ENCODE measurements at regions not wholly inside any gene's neighbourhood (a gene's known extent, or its start where the extent isn't known, plus 50 kb on each side); places are given as distances from the start of the nearest gene placed in this dataset.

GRCh38 chr2:138282014-138282672 is 219.4 kb upstream of the SPOPL start:
- no peak for ATAC-seq
- no peaks in the 10 kb centered on the region for H3K4me1 Mint-ChIP-seq (ENCODE audit: low read depth)
- CTCF ChIA-PET, result no interaction called here
- TF ChIP-seq CTCF (IDR thresholded peaks at IDR 0.05), result no peak
- intact Hi-C loops (cut with micrococcal nuclease), result no loop called here
- H3K9me3 Mint-ChIP-seq, result peaks cover 7% of the 10 kb centered on the region
- no peak for DNase-seq
- no peaks in the 10 kb centered on the region for H3K36me3 Mint-ChIP-seq (ENCODE audit: low read depth)
- H3K4me3 Mint-ChIP-seq, result no peak overlapping the region
- POLR2A ChIA-PET, result no interaction called here
- H3K27ac Mint-ChIP-seq, result no peak overlapping the region
- H3K27me3 Mint-ChIP-seq, result no peaks in the 10 kb centered on the region

GRCh38 chr2:138291805-138292204 is 209.8 kb upstream of the SPOPL start:
- ChIA-PET CTCF (no interaction called here), POLR2A (no interaction called here)
- intact Hi-C loops (cut with micrococcal nuclease), result no loop called here
- ATAC-seq (no peak), DNase-seq (no peak)
- Mint-ChIP-seq H3K4me3 (no peak overlapping the region), H3K4me1 (ENCODE audit: low read depth) (no peaks in the 10 kb centered on the region), H3K9me3 (peaks cover 21% of the 10 kb centered on the region), H3K27ac (no peak overlapping the region), H3K36me3 (ENCODE audit: low read depth) (no peaks in the 10 kb centered on the region), H3K27me3 (no peaks in the 10 kb centered on the region)
- TF ChIP-seq CTCF (IDR thresholded peaks at IDR 0.05), result no peak

- Mint-ChIP-seq H3K36me3 (ENCODE audit: low read depth) (no peaks in the 10 kb centered on the region), H3K9me3 (peaks cover 14% of the 10 kb centered on the region), H3K4me1 (ENCODE audit: low read depth) (no peaks in the 10 kb centered on the region), H3K27ac (no peak overlapping the region), H3K27me3 (no peaks in the 10 kb centered on the region), H3K4me3 (no peak overlapping the region)
- ATAC-seq (no peak), DNase-seq (no peak)
- ChIA-PET POLR2A (no interaction called here), CTCF (no interaction called here)
- intact Hi-C loops (cut with micrococcal nuclease), result no loop called here
- TF ChIP-seq CTCF (IDR thresholded peaks at IDR 0.05), result no peak
Observed at GRCh38 chr2:138293045-138293444, 208.5 kb upstream of the SPOPL start.

GRCh38 chr2:138293549-138293948 is 208.0 kb upstream of the SPOPL start:
- H3K27ac Mint-ChIP-seq, result no peak overlapping the region

GRCh38 chr2:138294451-138294850 is 207.1 kb upstream of the SPOPL start:
- no peaks in the 10 kb centered on the region for H3K4me1 Mint-ChIP-seq (ENCODE audit: low read depth)
- ChIA-PET POLR2A (no interaction called here), CTCF (no interaction called here)
- intact Hi-C loops (cut with micrococcal nuclease), result no loop called here
- peaks cover 8% of the 10 kb centered on the region for H3K9me3 Mint-ChIP-seq
- no peak overlapping the region for H3K27ac Mint-ChIP-seq
- H3K4me3 Mint-ChIP-seq, result no peak overlapping the region
- no peak for TF ChIP-seq CTCF (IDR thresholded peaks at IDR 0.05)
- DNase-seq (no peak), ATAC-seq (no peak)
- H3K36me3 Mint-ChIP-seq (ENCODE audit: low read depth), result no peaks in the 10 kb centered on the region
- H3K27me3 Mint-ChIP-seq, result no peaks in the 10 kb centered on the region

More at GRCh38 chr2:138293549-138293948, 208.0 kb upstream of the SPOPL start:
- Mint-ChIP-seq H3K9me3 (peaks cover 10% of the 10 kb centered on the region), H3K27me3 (no peaks in the 10 kb centered on the region), H3K36me3 (ENCODE audit: low read depth) (no peaks in the 10 kb centered on the region), H3K4me3 (no peak overlapping the region), H3K4me1 (ENCODE audit: low read depth) (no peaks in the 10 kb centered on the region)
- ChIA-PET POLR2A (no interaction called here), CTCF (no interaction called here)
- intact Hi-C loops (cut with micrococcal nuclease), result no loop called here
- TF ChIP-seq CTCF (IDR thresholded peaks at IDR 0.05), result no peak
- ATAC-seq (no peak), DNase-seq (no peak)
